GM18508 (cell line): ENCODE measurements at regions not wholly inside any gene's neighbourhood (a gene's known extent, or its start where the extent isn't known, plus 50 kb on each side); places are given as distances from the start of the nearest gene placed in this dataset.
"Not testable (repeated sequence)": the region's sequence is repeated elsewhere in the genome, so short reads cannot be mapped to it uniquely, and the experiment has no call there.

Experiments
- ATAC-seq: cut with Tn5 transposase; IDR thresholded peaks from one replicate; pipeline ENCODE4 v1.9.1; 2021; ENCODE audit warnings: moderate number of reproducible peaks; ENCODE audit not compliant: insufficient read depth, unreplicated experiment

DNA sequence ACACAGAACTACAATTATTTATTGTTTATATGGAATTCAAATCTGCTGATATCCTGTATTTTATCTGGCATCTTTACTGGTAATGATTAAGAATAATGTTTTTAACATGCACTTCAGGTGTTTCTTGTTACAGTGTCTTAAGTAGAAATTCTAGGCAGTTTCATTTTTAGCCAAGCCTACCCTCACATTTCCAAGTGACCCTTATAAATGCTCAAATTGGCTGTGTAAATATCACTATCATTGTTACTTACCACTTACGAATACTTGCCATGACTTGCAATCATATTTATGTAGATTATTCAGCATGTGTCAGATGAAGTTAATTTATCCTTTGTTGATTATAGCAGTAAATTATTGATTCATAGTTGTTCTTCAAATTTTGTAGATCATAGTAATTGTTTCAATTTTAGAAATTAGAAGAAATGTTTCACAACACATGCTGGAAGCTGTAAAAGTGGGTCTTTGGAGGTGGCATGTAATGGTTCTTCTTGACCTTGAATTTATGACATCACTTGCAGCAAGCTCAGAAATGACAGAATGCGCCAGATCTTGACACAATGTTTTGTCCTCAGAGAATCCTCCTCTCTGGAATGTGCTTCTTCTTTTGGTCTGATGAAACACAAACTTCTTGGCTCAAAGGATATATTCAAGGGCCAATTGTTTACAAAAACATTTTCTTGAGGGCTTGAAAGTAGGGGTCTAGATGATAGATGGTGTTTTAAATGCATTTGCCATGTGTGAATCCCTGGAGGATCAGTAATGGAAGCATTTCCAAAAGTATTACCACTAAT lies 471.8 kb downstream of the COL12A1 start:
- no peak for ATAC-seq

GRCh38 chr6:74731931-74732330 lies 473.9 kb downstream of the COL12A1 start:
- ATAC-seq, result no peak

- no peak for ATAC-seq
These were observed 474.6 kb downstream of the COL12A1 start for GRCh38 chr6:74731204-74731603.

GRCh38 chr6:74720923-74721322 lies 484.9 kb downstream of the COL12A1 start:
- no peak for ATAC-seq

- no peak for ATAC-seq
These were observed 488.3 kb downstream of the COL12A1 start for GRCh38 chr6:74717591-74717990.

- no peak for ATAC-seq
These were observed 490.3 kb downstream of the COL12A1 start for GRCh38 chr6:74715355-74716085.

- ATAC-seq, result no peak
These were observed 491.9 kb downstream of the COL12A1 start for GRCh38 chr6:74713941-74714340.

- ATAC-seq, result no peak
These were observed 500.4 kb downstream of the COL12A1 start for GRCh38 chr6:74705451-74705850.

DNA sequence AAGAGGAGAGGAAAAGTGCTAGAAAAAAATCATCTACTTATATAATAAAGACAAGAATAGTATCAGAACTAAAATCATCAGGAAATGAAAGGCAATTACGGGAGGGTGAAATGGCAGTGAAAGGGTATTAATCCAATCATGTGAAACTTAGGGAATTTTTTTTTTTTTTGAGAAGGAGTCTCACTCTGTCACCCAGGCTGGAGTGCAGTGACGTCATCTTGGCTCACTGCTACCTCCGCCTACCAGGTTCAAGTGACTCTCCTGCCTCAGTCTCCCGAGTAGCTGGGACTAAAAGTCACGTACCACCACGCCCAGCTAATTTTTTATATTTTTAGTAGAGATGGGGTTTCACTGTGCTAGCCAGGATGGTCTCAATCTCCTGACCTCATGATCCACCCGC lies 501.3 kb downstream of the COL12A1 start:
- ATAC-seq, result not testable (repeated sequence)

- no peak for ATAC-seq
These were observed 515.5 kb downstream of the COL12A1 start for GRCh38 chr6:74690365-74690764.

DNA sequence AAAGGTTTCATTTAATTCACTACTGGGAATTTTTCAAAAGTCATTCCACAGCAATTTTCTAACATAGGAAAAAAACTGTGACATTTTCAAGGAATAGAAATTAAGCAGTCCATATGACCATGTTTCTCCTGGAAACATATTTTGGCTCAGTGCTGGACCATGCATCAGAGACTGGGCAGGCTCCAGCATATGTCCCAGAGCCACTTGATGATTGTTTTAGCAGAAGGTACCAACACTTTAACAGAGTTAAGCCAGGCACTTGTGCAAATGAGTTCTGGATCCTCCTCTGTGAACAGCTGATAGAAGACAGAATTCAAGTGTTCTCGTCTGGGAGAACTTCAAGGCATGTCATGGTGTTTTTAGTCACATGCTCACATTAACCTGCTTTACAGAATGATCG lies 516.3 kb downstream of the COL12A1 start:
- ATAC-seq, result no peak

DNA sequence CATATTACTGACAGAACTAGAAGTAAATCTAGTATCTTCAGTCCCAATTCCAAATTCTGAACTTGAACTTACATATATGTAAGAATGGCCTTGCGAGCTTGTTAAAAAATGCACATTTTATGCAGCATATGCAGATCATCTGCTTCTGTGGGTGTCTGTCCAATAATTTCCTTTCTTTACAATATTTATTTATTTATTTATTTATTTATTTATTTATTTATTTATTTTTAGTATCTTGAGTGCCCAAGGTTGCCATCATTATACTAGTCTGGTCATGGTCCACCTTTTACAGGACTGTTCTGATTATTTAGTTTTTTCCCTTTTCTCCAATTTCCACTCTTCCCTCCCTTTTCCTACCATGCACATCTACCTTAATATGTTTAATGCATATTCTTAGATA lies 528.4 kb downstream of the COL12A1 start:
- no peak for ATAC-seq

- ATAC-seq, result no peak
These were observed 528.9 kb downstream of the COL12A1 start for GRCh38 chr6:74676906-74677305.

DNA sequence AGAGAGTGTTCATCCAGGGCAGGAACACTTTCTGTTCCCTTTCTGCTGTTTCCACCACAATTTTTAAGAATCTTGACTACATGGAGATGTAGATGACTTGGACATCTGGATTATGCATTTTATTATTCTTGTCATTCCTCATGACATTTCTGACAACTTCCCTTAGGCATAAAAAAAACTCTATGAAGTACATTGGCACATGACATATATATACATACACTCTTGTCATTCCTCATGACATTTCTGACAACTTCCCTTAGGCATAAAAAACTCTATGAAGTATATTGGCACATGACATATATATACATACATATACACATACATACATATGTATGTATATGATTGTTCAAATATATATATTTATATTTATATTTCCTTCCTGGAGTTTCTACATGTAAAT lies 531.5 kb downstream of the COL12A1 start:
- no peak for ATAC-seq

DNA sequence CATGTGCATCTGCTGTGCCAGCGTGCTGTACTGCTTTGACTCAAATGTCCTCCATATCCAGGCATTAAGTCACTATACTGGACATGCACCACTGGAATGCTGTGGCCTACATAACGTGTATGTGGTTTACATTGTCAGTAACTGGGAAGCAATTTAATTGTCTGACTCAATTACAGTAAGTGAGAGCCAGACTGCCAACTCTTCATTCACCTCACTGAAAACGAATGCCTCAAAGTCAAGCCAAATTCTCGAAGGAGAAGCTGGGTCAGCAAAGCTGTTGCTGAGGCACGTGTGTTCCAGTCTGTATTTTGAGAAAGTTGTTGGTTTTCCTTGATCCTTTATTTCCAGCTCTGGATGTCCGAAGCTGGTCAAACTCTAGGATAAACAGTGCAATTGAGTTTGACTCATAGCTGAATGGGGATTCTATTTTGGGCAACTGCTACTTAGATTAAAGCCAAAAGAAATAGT lies 534.3 kb downstream of the COL12A1 start:
- no peak for ATAC-seq

DNA sequence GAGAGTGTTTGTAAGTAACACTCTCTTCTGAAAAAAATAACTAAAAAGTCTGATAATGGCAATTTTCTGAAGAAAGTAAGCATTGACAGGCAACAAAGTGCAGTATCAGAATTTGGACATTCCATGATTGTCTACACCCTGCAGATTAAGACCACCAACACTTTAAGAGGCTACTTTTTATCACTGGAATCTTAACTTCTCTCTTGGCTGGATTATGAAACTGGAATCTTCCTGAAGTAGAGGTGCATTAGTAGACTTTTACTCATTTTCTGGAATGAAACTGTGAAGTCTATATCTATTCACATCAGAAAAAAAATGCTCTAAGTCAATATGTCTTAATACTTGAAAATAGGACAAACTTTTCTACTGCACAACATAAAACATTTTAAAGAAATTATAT lies 547.5 kb downstream of the COL12A1 start:
- no peak for ATAC-seq

- ATAC-seq, result no peak
These were observed 547.9 kb downstream of the COL12A1 start for GRCh38 chr6:74657931-74658330.

DNA sequence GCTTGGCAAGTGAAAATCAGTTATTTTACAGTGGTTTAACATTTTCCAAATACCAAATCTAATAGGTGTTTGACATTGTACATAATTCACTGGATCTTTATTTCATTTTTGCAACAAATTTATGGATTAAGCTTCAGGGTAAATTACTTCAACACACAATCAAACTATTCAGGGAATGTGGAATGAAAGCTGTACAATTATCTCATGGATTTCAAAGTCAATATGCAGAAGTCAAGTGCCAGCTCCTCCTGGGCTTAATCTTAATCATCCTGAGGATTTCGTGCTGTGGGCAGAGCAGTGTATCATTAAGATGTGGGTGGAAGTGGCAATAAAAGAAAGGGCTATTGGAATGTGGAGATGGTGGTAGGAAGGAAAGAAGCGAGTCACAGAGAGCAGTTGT lies 548.8 kb downstream of the COL12A1 start:
- ATAC-seq, result no peak

GRCh38 chr6:74656453-74656852 lies 549.4 kb downstream of the COL12A1 start:
- ATAC-seq, result no peak

DNA sequence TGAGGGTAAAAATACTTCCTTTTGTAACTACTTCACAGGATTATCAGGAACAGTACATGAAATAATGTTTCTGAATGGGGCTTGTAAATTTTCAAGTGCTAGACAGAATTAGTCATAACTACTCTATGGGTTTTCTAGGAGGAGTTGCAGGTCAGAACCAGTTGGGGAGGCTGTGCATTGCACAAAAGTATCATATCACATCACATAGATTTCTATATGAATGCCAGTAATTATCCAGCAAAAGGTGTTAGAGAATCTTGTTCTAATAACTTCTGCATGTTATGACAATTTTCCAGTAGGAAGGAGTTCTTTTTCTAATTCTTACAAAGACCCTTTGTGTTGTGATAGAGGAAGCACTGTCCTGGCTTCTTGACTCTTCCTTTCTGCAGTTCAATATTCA lies 551.6 kb downstream of the COL12A1 start:
- ATAC-seq, result no peak

GRCh38 chr6:74651948-74652842 lies 553.7 kb downstream of the COL12A1 start:
- no peak for ATAC-seq
